Neural crest cell (in vitro differentiated cells): ENCODE measurements at regions not wholly inside any gene's neighbourhood (a gene's known extent, or its start where the extent isn't known, plus 50 kb on each side); places are given as distances from the start of the nearest gene placed in this dataset.

Source experiments
- DNase-seq: peaks from one replicate; pipeline ENCODE4 v3.0.0; 2021; ENCODE audit warnings: low read depth, mixed read lengths, low spot score
- H3K27ac Mint-ChIP-seq: one replicate; pipeline ENCODE4 v1.8.0; 2021; ENCODE audit warnings: mild to moderate bottlenecking, mixed read lengths; ENCODE audit not compliant: unreplicated experiment
- H3K27me3 Mint-ChIP-seq: 2 replicates; pipeline ENCODE4 v1.8.0; 2021; ENCODE audit warnings: low read depth, mild to moderate bottlenecking, mixed read lengths
- H3K36me3 Mint-ChIP-seq: 2 replicates; pipeline ENCODE4 v1.8.0; 2021; ENCODE audit warnings: low read depth, mild to moderate bottlenecking, mixed read lengths
- H3K4me1 Mint-ChIP-seq: 2 replicates; pipeline ENCODE4 v1.8.0; 2021; ENCODE audit warnings: mixed read lengths
- H3K4me3 Mint-ChIP-seq: one replicate; pipeline ENCODE4 v1.8.0; 2021; ENCODE audit warnings: mild to moderate bottlenecking, mixed read lengths
- H3K9me3 Mint-ChIP-seq: 2 replicates; pipeline ENCODE4 v1.8.0; 2021; ENCODE audit warnings: mixed read lengths
- TF ChIP-seq, protein P1 (sequence below): fragments of 200-600 bp; sonication (generic); conservative IDR thresholded peaks from 2 replicates; pipeline ENCODE4 v1.5.0; 2021; ENCODE audit warnings: antibody characterized with exemption, mild to moderate bottlenecking

- Mint-ChIP-seq H3K36me3 (peaks cover 5% of the 10 kb centered on the region), H3K4me3 (no peak overlapping the region), H3K9me3 (peaks cover 7% of the 10 kb centered on the region), H3K4me1 (peaks cover 4% of the 10 kb centered on the region), H3K27me3 (no peaks in the 10 kb centered on the region), H3K27ac (no peak overlapping the region)
- no peak for DNase-seq
- TF ChIP-seq, protein P1, sequence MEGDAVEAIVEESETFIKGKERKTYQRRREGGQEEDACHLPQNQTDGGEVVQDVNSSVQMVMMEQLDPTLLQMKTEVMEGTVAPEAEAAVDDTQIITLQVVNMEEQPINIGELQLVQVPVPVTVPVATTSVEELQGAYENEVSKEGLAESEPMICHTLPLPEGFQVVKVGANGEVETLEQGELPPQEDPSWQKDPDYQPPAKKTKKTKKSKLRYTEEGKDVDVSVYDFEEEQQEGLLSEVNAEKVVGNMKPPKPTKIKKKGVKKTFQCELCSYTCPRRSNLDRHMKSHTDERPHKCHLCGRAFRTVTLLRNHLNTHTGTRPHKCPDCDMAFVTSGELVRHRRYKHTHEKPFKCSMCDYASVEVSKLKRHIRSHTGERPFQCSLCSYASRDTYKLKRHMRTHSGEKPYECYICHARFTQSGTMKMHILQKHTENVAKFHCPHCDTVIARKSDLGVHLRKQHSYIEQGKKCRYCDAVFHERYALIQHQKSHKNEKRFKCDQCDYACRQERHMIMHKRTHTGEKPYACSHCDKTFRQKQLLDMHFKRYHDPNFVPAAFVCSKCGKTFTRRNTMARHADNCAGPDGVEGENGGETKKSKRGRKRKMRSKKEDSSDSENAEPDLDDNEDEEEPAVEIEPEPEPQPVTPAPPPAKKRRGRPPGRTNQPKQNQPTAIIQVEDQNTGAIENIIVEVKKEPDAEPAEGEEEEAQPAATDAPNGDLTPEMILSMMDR = no peak
These were observed 117.4 kb upstream of the NPAS2 start for GRCh38 chr2:100702438-100703109.

DNA sequence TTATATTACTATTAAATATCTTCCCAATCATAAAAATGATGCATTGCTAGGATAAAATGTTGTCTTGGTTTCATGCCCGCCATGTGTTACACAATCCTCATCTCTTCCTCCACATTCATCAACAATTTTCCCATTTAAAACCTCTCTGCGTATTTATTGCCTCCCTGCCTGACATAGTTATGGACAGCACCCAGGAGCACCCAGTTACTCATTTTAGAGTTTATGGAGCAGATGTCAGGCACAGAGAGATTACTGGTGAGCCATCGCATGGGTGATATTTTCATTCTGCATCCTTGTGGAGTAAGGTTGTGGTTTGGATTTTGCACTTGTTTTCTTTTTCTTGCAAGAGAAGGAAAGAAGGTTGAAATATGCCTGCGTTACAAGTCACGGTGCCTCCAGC lies 116.7 kb upstream of the NPAS2 start:
- H3K4me1 Mint-ChIP-seq = peaks cover 4% of the 10 kb centered on the region
- no peaks in the 10 kb centered on the region for H3K27me3 Mint-ChIP-seq
- DNase-seq = no peak
- H3K9me3 Mint-ChIP-seq = peaks cover 5% of the 10 kb centered on the region
- H3K4me3 Mint-ChIP-seq = no peak overlapping the region
- H3K36me3 Mint-ChIP-seq = peaks cover 4% of the 10 kb centered on the region
- TF ChIP-seq, protein P1 = no peak
- H3K27ac Mint-ChIP-seq = no peak overlapping the region

GRCh38 chr2:100703739-100704138 lies 116.2 kb upstream of the NPAS2 start:
- Mint-ChIP-seq H3K9me3 (peaks cover 3% of the 10 kb centered on the region), H3K4me3 (no peak overlapping the region), H3K27me3 (no peaks in the 10 kb centered on the region), H3K4me1 (peaks cover 4% of the 10 kb centered on the region), H3K27ac (no peak overlapping the region), H3K36me3 (no peaks in the 10 kb centered on the region)
- TF ChIP-seq, protein P1 = no peak
- no peak for DNase-seq

DNA sequence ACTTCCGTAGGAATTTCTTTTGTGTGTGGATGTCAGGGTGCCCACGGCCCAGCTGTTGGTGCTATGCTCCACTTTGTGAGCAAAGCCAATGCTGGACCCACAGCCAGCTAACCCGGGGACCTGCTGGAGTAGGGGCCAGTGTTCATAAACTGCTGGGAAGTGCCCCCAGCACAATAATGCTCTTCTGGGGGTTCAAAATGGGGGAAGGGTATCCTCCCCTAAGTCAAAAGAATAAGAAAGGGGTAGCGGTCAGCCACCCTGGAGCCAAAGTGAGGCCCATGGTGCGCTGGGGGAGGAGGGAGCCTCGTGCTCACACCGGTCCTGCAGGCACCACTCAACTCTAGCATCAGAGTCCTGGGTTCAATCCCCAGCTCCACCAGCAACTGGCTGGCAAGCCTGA lies 115.8 kb upstream of the NPAS2 start:
- DNase-seq = no peak
- H3K27me3 Mint-ChIP-seq = no peaks in the 10 kb centered on the region
- peaks cover 4% of the 10 kb centered on the region for H3K4me1 Mint-ChIP-seq
- H3K9me3 Mint-ChIP-seq = peaks cover 3% of the 10 kb centered on the region
- H3K27ac Mint-ChIP-seq = no peak overlapping the region
- H3K4me3 Mint-ChIP-seq = no peak overlapping the region
- TF ChIP-seq, protein P1 = no peak
- H3K36me3 Mint-ChIP-seq = no peaks in the 10 kb centered on the region

- TF ChIP-seq, protein P1 = no peak
- H3K36me3 Mint-ChIP-seq = no peaks in the 10 kb centered on the region
- no peak overlapping the region for H3K4me3 Mint-ChIP-seq
- no peaks in the 10 kb centered on the region for H3K27me3 Mint-ChIP-seq
- no peak for DNase-seq
- peaks cover 4% of the 10 kb centered on the region for H3K4me1 Mint-ChIP-seq
- H3K9me3 Mint-ChIP-seq = peaks cover 3% of the 10 kb centered on the region
- no peak overlapping the region for H3K27ac Mint-ChIP-seq
These were observed 115.2 kb upstream of the NPAS2 start for GRCh38 chr2:100704711-100705110.
